ENCODE measurements at regions not wholly inside any gene's neighbourhood (a gene's known extent, or its start where the extent isn't known, plus 50 kb on each side); places are given as distances from the start of the nearest gene placed in this dataset.
"Not testable (repeated sequence)": the region's sequence is repeated elsewhere in the genome, so short reads cannot be mapped to it uniquely, and the experiment has no call there.

DNA sequence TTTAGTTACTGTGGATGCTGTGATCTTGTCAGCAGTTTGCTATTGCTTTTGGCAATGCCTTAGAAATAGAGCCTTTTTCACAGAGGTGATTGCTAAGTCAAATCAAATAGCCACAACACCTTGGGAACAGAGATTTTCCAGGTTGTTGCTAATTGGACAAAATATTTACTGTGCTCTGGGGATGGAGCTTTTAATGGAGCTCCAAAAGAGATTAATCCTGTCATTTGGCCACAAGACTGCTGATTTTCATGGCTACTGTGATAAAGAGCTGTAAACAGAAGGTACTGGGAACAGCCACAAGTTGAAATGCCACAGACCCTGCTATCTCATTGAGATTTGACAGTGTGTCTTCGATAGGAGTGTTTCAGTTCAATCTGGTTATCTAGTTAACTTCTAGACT is 1715.2 kb upstream of the ADGRL3 start:
- no peak for DNase-seq (ENCODE audit: low read depth, low spot score)

DNA sequence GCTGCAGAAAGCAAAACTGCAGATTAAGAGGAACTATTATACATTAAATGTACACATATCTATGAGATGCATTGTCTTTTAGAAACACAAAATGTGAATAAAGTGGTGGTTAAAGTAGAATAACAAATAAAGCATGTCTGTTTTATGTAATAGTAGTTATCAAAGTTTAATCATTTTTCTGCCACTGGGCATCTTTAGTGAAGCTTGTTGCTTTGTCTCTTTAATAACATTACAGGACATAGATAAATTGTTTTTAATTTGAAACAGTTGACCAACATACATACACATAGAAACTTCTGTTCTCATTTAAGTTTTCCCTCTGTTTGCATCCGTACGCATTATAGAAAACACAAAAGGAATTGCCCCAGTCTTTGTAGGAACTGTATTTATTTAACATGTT is 1700.0 kb upstream of the ADGRL3 start:
- DNase-seq (ENCODE audit: low read depth, low spot score), result no peak

- no peak for DNase-seq (ENCODE audit: low read depth, low spot score)
Observed at GRCh38 chr4:59503731-59504130, 1696.4 kb upstream of the ADGRL3 start.

- not testable (repeated sequence) for DNase-seq (ENCODE audit: low read depth, low spot score)
Observed at GRCh38 chr4:59511809-59512208, 1688.3 kb upstream of the ADGRL3 start.

DNA sequence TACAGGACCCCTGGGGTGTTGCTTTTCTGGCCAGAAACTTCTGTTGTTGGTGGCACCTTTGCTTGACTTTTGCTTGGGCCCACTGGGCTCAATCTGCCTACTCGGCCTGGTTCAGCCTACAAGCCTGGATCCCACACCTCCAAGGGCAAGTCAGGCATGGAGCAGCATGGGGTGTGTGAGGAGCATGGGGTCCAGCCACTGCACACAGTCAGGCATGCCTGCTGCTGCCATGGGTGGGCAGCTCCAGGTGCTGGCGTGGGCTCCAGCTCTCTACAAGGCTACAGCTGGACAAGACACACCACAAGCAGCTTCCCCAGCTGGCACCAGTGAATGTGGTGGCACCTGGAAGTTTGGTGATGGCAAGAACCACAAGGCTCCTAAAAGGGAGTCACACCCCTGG is 1683.1 kb upstream of the ADGRL3 start:
- DNase-seq (ENCODE audit: low read depth, low spot score), result no peak

DNA sequence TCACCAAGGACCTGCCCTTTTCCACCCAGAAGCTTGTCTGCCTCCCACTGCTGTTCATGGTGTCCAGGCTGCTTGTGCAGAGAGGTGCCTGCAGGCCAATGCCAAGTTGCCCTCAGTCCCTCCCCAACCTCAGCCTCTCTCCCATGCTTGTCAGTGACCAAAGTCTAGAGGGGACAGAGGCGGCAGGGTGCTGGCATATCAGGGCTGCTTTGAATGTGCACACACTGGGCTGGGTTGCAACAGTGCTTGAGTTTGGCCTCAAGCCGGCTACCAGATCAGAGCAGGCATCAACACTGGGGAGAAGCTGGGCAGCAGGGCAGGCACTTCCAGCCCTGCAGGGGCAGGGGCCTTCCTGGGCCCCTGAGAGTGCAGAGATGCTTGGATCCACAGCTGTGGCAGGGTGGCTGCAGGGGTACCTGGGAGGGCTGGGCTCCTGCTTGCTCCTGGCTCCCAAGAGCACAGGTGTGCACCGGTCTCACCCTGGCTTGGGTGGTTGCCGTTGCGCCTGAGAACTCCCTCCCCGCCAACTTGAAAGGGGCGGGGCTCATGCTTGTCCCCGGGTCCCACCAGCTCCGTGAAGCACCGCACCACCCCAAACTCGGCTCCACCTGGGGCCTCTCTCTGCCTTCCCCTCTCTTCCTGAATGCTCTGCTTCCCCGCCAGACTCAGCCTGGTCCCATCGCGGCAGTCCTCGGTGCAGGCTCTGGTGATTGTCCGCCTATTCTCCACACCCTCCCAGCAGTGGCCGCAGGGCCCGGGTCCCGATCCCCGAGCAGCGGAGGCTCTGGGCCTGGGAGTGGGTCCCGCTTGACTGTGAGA is 1681.9 kb upstream of the ADGRL3 start:
- no peak for DNase-seq (ENCODE audit: low read depth, low spot score)

GRCh38 chr4:59525885-59526284 is 1674.2 kb upstream of the ADGRL3 start:
- no peak for DNase-seq (ENCODE audit: low read depth, low spot score)

- no peak for DNase-seq (ENCODE audit: low read depth, low spot score)
Observed at GRCh38 chr4:59535541-59535940, 1664.6 kb upstream of the ADGRL3 start.

GRCh38 chr4:59536428-59536827 is 1663.7 kb upstream of the ADGRL3 start:
- no peak for DNase-seq (ENCODE audit: low read depth, low spot score)

GRCh38 chr4:59537246-59537886 is 1662.8 kb upstream of the ADGRL3 start:
- DNase-seq (ENCODE audit: low read depth, low spot score), result no peak

- DNase-seq (ENCODE audit: low read depth, low spot score), result no peak
Observed at GRCh38 chr4:59539401-59539800, 1660.7 kb upstream of the ADGRL3 start.

- DNase-seq (ENCODE audit: low read depth, low spot score), result no peak
Observed at GRCh38 chr4:59540311-59540710, 1659.8 kb upstream of the ADGRL3 start.

DNA sequence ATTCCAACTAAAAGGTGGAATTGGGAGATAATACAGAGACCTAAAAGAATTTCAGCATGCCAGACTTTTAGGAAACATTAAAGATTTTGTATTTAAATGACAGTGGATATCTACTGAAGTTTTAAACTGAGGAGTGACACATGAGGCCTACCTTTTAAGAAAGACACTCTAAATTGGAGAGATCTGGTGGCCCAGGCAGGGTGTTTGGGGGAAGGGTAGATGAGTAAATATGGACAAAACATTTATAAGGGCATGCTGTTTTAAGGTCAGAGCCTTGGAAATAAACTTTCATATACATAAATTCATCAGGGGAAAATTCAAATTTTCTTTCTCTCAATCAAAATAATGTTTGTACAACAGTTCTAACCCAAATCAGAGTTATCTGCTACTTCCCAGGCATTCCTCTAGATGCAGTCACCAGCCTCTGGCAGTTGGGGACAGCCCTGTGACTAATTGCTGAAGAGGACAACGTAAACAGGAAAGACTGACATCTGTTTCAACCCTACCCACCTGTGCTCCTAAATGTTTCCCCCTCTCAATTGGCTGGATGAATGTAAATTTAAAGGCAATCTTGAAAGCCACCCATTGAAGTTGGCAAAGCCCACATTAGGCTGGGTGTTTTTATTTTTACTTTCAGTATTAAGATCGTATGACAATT is 1646.9 kb upstream of the ADGRL3 start:
- peak; percentile 7 for DNase-seq (ENCODE audit: low read depth, low spot score)

DNA sequence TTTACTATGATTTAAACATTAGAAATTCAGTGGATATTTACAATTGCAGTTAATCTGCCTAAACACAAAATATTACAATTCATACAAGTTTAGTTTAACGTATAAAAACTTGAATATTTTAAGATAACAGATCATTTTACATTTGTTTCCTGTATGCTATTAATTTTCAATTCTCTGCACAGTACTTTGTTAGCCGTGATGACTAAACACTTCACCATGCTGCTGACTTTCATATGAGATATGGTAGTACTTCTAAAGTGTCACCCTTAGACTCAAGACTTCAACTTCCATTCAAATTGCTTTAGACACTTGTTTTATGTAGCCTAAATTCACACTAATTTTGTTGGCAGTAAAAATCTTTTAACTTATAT is 1646.4 kb upstream of the ADGRL3 start:
- no peak for DNase-seq (ENCODE audit: low read depth, low spot score)

- DNase-seq (ENCODE audit: low read depth, low spot score), result not testable (repeated sequence)
Observed at GRCh38 chr4:59556191-59556590, 1643.9 kb upstream of the ADGRL3 start.

GRCh38 chr4:59560141-59560648 is 1639.9 kb upstream of the ADGRL3 start:
- DNase-seq (ENCODE audit: low read depth, low spot score), result not testable (repeated sequence)

DNA sequence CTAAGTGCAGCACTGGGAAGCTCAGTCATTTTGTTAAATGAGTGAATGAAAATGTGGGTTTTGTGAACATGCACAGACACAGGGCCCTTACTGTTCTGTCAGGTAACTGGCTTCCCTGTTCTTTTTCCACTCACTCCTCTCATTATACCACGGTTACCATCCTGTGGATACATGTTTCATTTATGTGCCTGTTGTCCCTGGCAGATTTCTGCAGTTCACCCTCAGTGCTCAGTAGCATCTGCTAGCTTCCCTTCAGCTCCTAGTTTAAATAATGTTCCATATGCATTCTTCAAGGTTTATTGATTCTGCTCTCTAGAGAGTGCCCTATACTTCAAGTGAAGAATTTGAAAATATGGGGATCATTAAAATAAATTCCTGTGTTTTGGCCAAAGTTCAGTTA is 1634.3 kb upstream of the ADGRL3 start:
- DNase-seq (ENCODE audit: low read depth, low spot score), result no peak

GRCh38 chr4:59570860-59571476 is 1629.2 kb upstream of the ADGRL3 start:
- no peak for DNase-seq (ENCODE audit: low read depth, low spot score)

GRCh38 chr4:59571805-59572430 is 1628.2 kb upstream of the ADGRL3 start:
- no peak for DNase-seq (ENCODE audit: low read depth, low spot score)

DNA sequence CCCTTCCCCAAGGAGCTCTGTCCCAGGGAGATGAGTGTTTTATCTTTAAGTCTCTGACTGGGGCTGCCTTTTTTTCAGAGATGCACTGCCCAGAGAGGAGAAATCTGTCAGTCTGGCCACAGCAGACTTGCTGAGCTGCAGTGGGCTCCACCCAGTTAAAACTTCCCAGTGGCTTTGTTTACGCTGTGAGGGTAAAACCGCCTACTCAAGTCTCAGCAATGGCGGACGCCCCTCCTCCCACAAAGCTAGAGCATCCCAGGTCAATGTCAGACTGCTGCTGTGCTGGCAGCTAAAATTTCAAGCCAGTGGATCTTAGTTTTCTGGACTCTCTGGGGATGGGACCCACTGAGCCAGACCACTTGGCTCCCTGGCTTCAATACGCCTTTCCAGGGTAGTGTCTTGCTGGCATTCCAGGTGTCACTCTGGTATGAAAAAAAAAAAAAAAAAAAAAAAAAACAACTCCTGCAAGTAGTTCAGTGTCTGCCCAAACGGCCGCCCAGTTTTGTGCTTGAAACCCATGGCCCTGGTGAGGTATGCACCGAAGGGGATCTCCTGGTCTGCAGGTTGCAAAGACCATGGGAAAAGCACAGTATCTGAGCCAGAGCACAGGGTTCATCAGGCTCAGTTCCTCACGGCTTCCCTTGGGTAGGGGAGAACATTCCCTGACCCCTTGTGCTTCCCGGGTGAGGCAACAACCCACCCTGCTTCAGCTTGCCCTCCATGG is 1616.1 kb upstream of the ADGRL3 start:
- no peak for DNase-seq (ENCODE audit: low read depth, low spot score)

Data from smooth muscle cell of the brain vasculature (primary cell).